ENCODE measurements at regions not wholly inside any gene's neighbourhood (a gene's known extent, or its start where the extent isn't known, plus 50 kb on each side); places are given as distances from the start of the nearest gene placed in this dataset.

DNA sequence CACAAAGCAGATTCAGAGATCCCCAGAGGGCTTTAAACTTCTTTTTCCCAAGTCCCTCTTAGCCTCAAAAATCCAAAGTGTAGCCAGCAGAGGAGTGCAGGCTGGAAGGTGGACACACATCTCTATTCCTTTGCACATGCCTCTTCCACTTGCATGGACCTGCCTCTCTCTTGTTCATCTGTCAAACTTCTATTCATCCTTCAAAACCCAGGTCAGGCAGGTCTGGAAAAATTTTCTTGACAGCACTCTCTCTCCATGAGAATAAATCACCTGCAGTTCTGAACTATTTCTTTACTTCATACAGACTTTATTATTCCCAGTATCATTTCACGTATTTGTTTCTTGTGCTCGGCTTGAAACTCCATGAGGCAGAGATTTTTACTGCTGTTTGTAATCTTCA is 127.5 kb downstream of the SS18 start:
- no peak for DNase-seq

DNA sequence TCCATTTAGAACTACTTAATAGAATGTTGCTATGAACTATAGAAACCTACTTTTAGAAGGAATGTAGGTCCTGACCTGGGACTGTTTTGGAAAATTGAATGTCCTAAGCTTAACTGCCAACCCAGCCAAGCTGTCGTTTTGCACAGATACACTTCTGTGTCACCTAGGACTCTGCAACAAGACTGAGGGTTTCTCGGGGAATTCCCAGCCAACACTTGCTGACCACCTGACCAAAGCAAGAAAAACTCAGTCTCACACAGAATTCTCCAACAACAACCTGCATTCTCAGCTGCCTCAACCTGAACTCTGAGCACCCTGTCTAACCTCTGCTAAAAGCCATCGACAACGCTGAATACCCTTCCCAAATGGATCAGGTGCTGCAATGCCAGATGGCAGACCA is 128.2 kb downstream of the SS18 start:
- no peak for DNase-seq

DNA sequence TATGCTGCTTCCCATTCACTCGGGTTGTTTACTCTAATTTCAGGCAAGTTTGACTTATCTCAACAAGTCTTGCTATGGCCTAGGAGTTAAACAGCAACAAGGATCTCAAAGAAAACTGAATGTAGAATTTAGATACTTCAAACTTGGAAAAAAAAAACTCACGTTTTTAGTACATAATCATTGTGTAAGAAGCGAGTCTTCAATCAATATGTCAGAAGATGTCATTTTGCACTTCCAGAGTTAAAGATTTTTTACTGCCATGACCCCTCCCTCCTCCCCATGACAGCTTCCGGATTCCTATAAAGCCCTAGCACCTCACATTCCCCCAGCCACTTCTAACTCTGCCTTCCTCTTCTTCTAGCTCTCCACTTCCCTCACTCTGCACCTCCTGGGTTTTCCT is 133.4 kb downstream of the SS18 start:
- no peak for DNase-seq

- DNase-seq: no peak
These were observed 137.3 kb downstream of the SS18 start for GRCh38 chr18:25953111-25953510.

GRCh38 chr18:25950321-25950720 is 140.1 kb downstream of the SS18 start:
- DNase-seq: no peak

DNA sequence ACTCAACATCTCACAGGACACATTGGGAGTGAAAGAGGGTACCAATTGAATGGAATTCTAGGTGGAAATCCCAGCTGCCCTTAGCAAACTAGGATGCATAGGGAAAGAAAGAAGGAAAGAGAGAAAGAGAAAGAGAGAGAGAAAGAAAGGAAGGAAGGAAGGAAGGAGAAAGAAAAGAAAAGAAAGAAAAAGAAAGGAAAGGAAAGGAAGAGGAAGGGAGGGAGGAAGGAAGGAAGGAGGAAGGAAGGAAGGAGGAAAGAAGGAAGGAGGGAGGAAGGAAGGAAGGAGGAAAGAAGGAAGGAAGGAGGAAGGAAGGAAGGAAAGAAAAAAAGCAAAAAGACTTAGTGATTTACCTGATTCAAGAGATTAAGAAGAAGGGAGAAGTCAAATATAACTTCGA is 143.9 kb downstream of the SS18 start:
- DNase-seq: no peak

GRCh38 chr18:25935356-25935755 is 155.1 kb downstream of the SS18 start:
- no peak for DNase-seq

- no peak for DNase-seq
These were observed 159.3 kb downstream of the SS18 start for GRCh38 chr18:25931126-25931525.

GRCh38 chr18:25929787-25930186 is 160.6 kb downstream of the SS18 start:
- DNase-seq: no peak

- no peak for DNase-seq
These were observed 162.6 kb downstream of the SS18 start for GRCh38 chr18:25927830-25928229.

DNA sequence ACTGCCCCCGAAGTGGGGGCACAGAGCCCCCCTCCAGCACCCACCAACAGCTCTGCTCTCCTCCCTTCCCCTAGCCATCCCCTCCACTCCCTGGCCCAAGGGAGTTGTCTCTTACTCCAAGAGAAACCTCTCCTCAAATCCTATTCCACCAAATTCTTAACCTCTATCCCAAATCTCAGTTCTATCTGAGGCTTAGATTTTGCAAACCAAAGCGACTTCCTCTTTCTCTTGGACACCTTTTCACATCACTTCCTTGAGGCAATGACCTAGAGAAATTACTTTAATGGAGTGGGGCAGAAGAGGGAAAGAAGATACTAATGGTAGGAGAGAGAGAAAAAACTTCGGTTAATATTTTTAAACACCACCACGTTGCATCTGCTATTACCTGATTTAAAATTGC is 167.2 kb downstream of the SS18 start:
- DNase-seq: no peak

DNA sequence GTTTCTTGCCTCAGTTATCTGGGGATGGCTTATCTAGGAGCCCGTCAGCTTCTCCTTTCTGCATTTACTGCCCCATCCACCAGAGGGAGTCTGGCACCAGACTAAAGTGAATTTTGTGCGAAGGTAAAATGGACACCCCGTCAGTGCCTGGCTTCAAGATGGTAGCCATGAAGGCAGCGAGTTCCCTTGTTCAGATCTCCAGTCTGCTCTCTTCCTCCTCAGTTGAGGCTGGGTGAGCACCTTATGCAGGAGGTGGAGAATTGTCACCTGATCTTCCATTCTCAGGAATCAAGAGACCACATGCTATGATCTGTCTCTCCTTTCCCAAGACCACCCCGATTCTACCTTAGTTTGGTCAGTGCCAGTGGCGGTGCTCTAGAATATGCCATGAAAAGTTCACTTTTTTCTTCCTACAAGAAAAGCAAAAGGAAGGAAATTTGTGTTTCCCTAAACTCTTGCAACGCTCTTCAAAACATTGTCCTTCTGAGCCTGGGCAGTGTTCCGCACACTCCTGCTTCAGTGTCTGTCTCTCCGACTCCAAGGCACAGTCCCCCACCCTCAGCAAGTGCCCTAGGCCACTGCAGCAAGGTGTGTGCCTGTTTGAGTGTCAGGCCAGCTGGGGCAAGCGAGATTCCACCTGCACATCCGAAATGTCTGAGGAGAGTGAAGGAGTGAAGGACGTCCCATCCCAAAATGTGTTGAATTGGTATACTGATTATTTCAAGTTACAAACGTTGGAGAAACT is 168.6 kb downstream of the SS18 start:
- DNase-seq: no peak

DNA sequence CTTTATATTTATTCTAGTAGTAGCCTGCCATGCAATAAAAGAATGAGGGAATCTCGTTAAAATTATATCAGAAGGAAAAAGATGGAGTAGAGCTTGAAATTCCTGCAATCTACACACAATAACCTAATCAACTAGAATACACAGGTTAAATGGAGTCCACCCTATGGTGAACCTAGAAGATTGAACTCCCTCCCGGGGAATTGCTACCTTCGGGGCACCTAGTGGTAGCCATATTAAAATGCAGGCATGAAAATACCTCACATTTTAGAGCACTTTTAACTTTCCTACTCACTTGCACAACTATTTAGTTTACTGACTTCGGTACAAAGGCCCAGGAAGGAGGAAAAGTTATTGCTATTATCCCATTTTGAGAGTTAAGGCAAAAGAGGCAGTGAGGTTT is 174.5 kb downstream of the SS18 start:
- no peak for DNase-seq

DNA sequence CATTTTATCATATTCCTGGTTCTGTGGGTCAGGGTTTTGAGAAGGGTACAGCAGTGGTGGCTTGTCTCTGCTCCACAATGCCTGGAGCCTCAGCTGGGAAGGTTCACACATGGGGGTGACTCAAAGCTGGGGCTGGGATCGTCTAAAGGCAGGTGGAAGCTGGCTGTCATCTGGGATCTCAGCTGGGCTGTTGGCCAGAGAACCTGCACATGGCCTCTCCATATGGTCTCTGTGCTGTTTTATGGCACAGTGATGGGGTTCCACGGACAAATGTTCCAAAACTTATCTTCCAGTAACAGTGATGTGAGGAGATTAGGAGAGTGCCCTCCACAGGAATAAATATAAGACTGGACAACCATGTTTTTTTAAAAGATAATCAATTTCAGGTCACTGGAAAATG is 191.4 kb downstream of the SS18 start:
- DNase-seq: no peak

DNA sequence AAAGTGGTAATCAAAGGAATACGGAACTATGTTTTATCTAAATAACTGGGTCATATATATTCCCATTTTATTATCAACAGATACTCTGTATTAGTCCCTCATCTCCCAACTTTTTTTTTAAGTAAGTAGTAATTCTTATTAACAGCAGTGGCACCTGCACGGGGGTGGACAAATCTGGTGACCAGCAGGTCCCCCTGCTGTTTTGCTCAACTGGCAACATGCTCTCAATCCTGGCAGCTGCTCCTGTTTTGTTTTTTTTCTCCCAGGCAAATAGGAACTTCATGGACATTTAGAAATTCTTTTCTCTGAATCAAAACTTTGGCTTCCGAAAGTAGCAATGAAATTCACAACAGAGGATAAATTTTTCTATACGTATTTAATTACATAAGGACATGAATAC is 193.5 kb downstream of the SS18 start:
- no peak for DNase-seq

- DNase-seq: no peak
These were observed 194.1 kb downstream of the SS18 start for GRCh38 chr18:25896178-25896780.

- DNase-seq: no peak
These were observed 194.9 kb downstream of the SS18 start for GRCh38 chr18:25895518-25895917.

DNA sequence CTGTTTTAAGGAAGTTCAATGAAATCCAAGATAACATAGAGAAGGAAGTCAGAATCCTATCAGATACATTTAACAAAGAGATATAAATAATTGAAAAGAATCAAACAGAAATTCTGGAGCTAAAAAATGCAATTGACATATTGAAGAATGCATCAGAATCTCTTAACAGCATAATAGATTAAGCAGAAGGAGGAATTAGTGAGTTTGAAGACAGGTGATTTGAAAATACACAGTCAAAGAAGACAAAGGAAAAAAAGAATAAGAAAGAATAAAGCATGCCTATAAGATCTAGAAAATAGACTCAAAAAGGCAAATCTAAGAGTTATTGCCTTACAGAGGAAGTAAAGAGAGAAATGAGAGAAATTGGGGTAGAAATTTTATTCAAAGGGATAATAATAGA is 204.1 kb downstream of the SS18 start:
- DNase-seq: no peak

DNA sequence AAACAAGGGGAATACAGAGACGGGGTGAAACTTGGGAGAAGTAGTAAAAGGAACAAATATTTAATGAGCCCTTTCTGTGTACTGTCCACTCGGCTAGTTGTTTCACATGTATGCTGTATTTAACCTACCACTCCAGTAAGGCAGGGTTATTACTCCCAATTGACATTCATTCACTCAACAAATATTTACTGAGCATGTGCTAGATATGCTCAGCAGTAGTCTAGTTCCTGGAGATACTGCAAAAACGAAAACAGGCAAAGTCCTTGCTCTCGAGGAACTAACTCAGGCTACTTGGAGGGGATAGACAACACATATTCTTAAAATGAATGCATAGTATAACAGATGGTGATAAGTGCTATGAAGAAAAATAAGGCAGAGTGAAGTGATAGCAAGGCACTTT is 207.3 kb downstream of the SS18 start:
- DNase-seq: no peak

GRCh38 chr18:25881149-25881548 is 209.3 kb downstream of the SS18 start:
- DNase-seq: no peak

DNA sequence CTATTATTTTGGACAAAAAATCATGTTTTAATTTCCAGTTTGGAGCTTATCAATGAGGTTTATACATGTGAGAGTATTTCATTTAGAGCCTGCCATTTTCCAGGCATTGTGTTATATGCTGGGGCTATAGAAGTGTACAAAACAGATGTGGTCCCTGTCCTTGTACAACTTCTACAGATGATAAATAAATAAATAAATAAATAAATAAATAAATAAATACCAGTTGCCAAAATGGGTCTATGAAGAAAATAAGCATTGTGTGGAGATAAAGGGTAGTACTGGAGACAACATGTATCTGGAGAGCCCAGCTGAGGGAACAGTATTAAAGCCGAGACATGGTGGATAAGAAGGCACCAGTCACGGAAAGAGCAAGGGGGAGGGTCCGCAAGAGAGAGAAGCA is 210.0 kb downstream of the SS18 start:
- DNase-seq: no peak

DNA sequence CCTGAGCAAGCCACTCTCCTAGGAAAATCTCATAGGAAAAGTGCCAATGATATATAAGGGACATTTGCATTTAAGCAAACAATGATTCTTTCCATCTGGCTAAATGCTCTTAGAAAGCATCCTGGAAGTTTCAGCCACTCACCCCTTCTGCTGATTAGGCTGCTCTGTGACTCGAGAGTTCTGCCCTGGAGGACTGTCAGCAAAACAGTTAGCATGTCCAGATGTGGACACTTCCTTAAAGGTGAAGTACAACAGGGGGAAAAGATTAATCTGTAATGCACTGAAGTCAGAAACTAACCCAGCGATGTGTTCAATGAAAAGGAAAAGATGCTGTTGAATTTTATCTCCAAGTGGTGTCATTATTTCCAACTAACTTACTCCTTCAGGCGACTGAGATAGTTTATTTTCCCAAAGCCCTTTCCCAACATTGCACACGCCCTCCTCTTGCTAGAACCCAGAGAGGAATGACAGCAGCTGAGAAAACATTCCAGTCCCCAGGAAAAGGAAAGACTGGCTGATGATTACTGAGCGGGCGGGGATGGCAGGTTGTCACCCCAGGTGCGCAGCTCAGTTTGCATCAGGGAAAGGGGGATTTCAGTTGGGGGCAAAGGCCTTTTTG is 214.0 kb downstream of the SS18 start:
- DNase-seq: no peak

GRCh38 chr18:25875551-25876240 is 214.7 kb downstream of the SS18 start:
- DNase-seq: no peak

GRCh38 chr18:25873833-25874232 is 216.6 kb downstream of the SS18 start:
- DNase-seq: no peak

Measured in NCI-H187 treated with DMSO at 0.1 percent for 48 hours (cell line).